Hepatocyte (in vitro differentiated cells): ENCODE measurements at regions not wholly inside any gene's neighbourhood (a gene's known extent, or its start where the extent isn't known, plus 50 kb on each side); places are given as distances from the start of the nearest gene placed in this dataset.

Experiments used
- DNase-seq: peaks from one replicate; pipeline ENCODE4 v3.0.0-alpha.2; 2016; ENCODE audit warnings: low spot score
- H2AFZ ChIP-seq: fragments of 200-600 bp; sonication (generic); 2 replicates; pipeline ENCODE4 v1.6.0; 2016; ENCODE audit warnings: antibody characterized with exemption, mild to moderate bottlenecking
- H3K27ac ChIP-seq: fragments of 200-600 bp; sonication (generic); 2 replicates; pipeline ENCODE4 v1.5.1; 2016; ENCODE audit warnings: mild to moderate bottlenecking
- H3K27me3 ChIP-seq: fragments of 200-600 bp; sonication (generic); 2 replicates; pipeline ENCODE4 v1.6.1; 2016
- H3K36me3 ChIP-seq: fragments of 200-600 bp; sonication (generic); replicated peaks from 2 replicates; pipeline ENCODE4 v1.5.1; 2016; ENCODE audit warnings: low read depth; ENCODE audit not compliant: insufficient read depth
- H3K4me1 ChIP-seq: fragments of 200-600 bp; sonication (generic); 2 replicates; pipeline ENCODE4 v1.5.1; 2016; ENCODE audit warnings: mild to moderate bottlenecking, moderate library complexity; ENCODE audit not compliant: insufficient read depth
- H3K4me2 ChIP-seq: fragments of 200-600 bp; sonication (generic); 2 replicates; pipeline ENCODE4 v1.6.0; 2016
- H3K4me3 ChIP-seq: fragments of 200-600 bp; sonication (generic); 2 replicates; pipeline ENCODE4 v1.5.1; 2016; ENCODE audit warnings: mild to moderate bottlenecking
- H3K79me2 ChIP-seq: fragments of 200-600 bp; sonication (generic); 2 replicates; pipeline ENCODE4 v1.6.0; 2017; ENCODE audit warnings: mild to moderate bottlenecking
- H3K9me2 ChIP-seq: fragments of 200-600 bp; sonication (generic); replicated peaks from 2 replicates; pipeline ENCODE4 v1.6.0; 2017; ENCODE audit warnings: mild to moderate bottlenecking; ENCODE audit not compliant: insufficient read depth
- H3K9me3 ChIP-seq: fragments of 200-600 bp; sonication (generic); 2 replicates; pipeline ENCODE4 v1.5.1; 2016; ENCODE audit warnings: low read depth, mild to moderate bottlenecking
- H4K20me1 ChIP-seq: fragments of 200-600 bp; sonication (generic); 2 replicates; pipeline ENCODE4 v1.6.0; 2016; ENCODE audit warnings: mild to moderate bottlenecking; ENCODE audit not compliant: insufficient read depth, poor library complexity, severe bottlenecking
- EZH2 ChIP-seq: fragments of 200-600 bp; sonication (generic); IDR thresholded peaks from 2 replicates; pipeline ENCODE4 v1.6.1; 2016; ENCODE audit warnings: antibody characterized with exemption, mild to moderate bottlenecking, borderline replicate concordance
- EZH2phosphoT487 ChIP-seq: fragments of 200-600 bp; sonication (generic); IDR thresholded peaks from one replicate; pipeline ENCODE4 v1.6.1; 2018; ENCODE audit warnings: antibody characterized with exemption, mild to moderate bottlenecking, low read depth, moderate library complexity; ENCODE audit not compliant: unreplicated experiment, severe bottlenecking
- WGBS: methylation state at CpG from one replicate; pipeline ENCODE4 v1.1.6; 2016; ENCODE audit warnings: low lambda C conversion rate; ENCODE audit errors: missing lambda C conversion rate; 5-methylcytosine and 5-hydroxymethylcytosine counted together
- TF ChIP-seq, protein P1 (sequence below): fragments of 200-600 bp; sonication (generic); IDR thresholded peaks from 2 replicates; pipeline ENCODE4 v1.5.1; 2016; ENCODE audit warnings: antibody characterized with exemption, mild to moderate bottlenecking; ENCODE audit not compliant: poor library complexity

DNA sequence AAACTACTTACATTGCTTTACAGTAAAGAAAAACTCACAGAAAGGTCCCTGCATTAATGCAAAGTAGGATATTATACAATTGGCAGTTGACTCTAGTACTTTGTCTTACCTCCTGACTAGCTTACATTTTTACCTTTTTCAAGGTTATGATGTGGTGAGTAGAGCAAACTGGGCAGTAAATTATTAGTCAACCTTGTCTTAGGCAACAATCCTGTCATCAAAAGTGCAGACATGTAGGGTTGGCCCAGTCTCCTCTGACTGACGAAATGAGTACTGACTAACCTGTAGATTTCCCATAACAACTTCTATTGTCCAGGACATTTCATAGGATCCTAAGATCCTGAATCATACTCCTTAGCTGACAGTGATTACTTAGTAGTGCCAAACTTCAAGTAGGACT, 142.0 kb upstream of the NUDT6 start:
- H3K9me3 ChIP-seq = no peaks in the 10 kb centered on the region
- H3K27me3 ChIP-seq = no peaks in the 10 kb centered on the region
- H3K79me2 ChIP-seq = no peaks in the 10 kb centered on the region
- TF ChIP-seq EZH2 (no peak), EZH2phosphoT487 (no peak)
- TF ChIP-seq, protein P1, sequence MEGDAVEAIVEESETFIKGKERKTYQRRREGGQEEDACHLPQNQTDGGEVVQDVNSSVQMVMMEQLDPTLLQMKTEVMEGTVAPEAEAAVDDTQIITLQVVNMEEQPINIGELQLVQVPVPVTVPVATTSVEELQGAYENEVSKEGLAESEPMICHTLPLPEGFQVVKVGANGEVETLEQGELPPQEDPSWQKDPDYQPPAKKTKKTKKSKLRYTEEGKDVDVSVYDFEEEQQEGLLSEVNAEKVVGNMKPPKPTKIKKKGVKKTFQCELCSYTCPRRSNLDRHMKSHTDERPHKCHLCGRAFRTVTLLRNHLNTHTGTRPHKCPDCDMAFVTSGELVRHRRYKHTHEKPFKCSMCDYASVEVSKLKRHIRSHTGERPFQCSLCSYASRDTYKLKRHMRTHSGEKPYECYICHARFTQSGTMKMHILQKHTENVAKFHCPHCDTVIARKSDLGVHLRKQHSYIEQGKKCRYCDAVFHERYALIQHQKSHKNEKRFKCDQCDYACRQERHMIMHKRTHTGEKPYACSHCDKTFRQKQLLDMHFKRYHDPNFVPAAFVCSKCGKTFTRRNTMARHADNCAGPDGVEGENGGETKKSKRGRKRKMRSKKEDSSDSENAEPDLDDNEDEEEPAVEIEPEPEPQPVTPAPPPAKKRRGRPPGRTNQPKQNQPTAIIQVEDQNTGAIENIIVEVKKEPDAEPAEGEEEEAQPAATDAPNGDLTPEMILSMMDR = no peak
- H3K9me2 ChIP-seq = no peaks in the 10 kb centered on the region
- no peak overlapping the region for H3K4me2 ChIP-seq
- DNase-seq = peak; percentile 41
- no peak overlapping the region for H2AFZ ChIP-seq
- no peaks in the 10 kb centered on the region for H3K4me1 ChIP-seq
- H4K20me1 ChIP-seq = no peaks in the 10 kb centered on the region
- 78% methylated on average over 1 of the region's 1 CpG for WGBS
- no peak overlapping the region for H3K4me3 ChIP-seq
- H3K36me3 ChIP-seq = no peaks in the 10 kb centered on the region
- peak overlapping the region; percentile 71 for H3K27ac ChIP-seq

DNA sequence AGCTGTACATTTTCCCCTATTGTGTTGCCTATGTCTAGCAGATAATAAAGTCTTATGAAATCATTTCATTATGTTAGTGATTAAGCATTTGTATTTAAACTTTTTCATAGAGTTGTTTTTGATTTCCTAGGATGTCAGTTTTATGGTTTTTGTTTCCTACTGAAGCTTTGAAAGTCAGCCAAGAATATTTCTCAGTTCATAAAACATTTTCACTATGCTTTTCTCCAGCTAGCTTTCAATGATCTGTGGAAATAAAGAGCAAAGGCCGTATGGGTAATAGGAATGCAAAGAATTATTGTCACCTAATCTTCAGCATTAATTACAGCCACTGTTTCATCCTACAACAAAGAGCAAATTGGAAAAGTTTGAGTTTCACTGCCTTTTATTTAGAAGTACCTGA, 145.7 kb upstream of the NUDT6 start:
- Histone ChIP-seq H3K79me2 (no peaks in the 10 kb centered on the region), H3K9me2 (no peaks in the 10 kb centered on the region), H3K36me3 (no peaks in the 10 kb centered on the region), H4K20me1 (no peaks in the 10 kb centered on the region), H3K27me3 (no peaks in the 10 kb centered on the region), H3K4me3 (no peak overlapping the region), H2AFZ (no peak overlapping the region), H3K9me3 (no peaks in the 10 kb centered on the region), H3K27ac (no peak overlapping the region), H3K4me2 (no peak overlapping the region), H3K4me1 (no peaks in the 10 kb centered on the region)
- WGBS = 55% methylated on average over 1 of the region's 1 CpG
- DNase-seq = no peak
- TF ChIP-seq EZH2 = no peak
- TF ChIP-seq, protein P1 = no peak
- TF ChIP-seq EZH2phosphoT487 = no peak

DNA sequence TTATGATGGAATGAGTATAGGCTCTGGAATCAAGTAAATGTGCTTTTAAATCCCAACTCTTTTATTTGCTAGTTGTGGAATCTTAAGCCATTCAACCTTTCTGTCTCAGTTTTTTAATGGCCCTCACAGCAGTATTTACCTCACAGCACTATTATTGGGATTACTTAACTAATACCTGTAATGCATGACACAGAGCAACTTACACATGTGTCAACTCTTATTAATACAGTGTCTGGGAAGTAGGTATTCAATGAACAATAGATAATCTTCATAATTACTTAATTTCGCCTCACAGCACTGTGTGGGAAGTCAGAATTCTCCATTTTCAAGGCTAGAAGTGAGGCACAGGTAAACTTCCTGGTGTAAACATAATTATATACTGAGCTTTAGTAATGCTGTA, 149.7 kb upstream of the NUDT6 start:
- H3K4me1 ChIP-seq = no peaks in the 10 kb centered on the region
- no peaks in the 10 kb centered on the region for H3K27me3 ChIP-seq
- H3K4me3 ChIP-seq = no peak overlapping the region
- no peak overlapping the region for H3K4me2 ChIP-seq
- no peaks in the 10 kb centered on the region for H4K20me1 ChIP-seq
- no peaks in the 10 kb centered on the region for H3K9me3 ChIP-seq
- H3K79me2 ChIP-seq = no peaks in the 10 kb centered on the region
- DNase-seq = no peak
- TF ChIP-seq EZH2 = no peak
- TF ChIP-seq EZH2phosphoT487 = no peak
- TF ChIP-seq, protein P1 = no peak
- WGBS = 85% methylated on average over 1 of the region's 1 CpG
- no peaks in the 10 kb centered on the region for H3K36me3 ChIP-seq
- H3K27ac ChIP-seq = no peak overlapping the region
- no peaks in the 10 kb centered on the region for H3K9me2 ChIP-seq
- H2AFZ ChIP-seq = no peak overlapping the region

DNA sequence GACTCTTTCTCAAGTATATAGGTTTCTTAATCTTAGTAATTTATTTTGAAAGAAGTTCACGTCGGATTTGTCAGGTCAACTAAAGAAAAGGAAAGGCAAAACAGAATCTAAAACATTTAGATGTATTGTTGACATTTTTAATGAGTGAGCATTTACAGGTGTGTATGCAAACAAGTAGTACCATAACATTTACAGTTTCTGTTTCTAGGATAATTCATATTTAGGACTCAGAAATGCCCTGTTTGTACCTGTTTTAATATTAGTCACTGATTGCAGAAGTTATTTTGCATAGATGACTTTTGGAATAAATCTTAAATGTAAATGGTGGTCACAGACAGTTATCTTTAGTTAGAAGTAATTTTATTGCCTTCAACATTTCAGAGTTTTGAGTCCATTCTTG, 151.3 kb upstream of the NUDT6 start:
- Histone ChIP-seq H2AFZ (no peak overlapping the region), H3K4me3 (no peak overlapping the region), H3K27me3 (no peaks in the 10 kb centered on the region), H3K4me2 (no peak overlapping the region), H3K9me2 (no peaks in the 10 kb centered on the region), H3K4me1 (no peaks in the 10 kb centered on the region), H4K20me1 (no peaks in the 10 kb centered on the region), H3K27ac (no peak overlapping the region), H3K79me2 (no peaks in the 10 kb centered on the region), H3K36me3 (no peaks in the 10 kb centered on the region), H3K9me3 (no peaks in the 10 kb centered on the region)
- TF ChIP-seq EZH2phosphoT487 = no peak
- TF ChIP-seq, protein P1 = no peak
- TF ChIP-seq EZH2 = no peak
- 92% methylated on average over 2 of the region's 2 CpGs for WGBS
- no peak for DNase-seq
